ENCODE measurements at regions not wholly inside any gene's neighbourhood (a gene's known extent, or its start where the extent isn't known, plus 50 kb on each side); places are given as distances from the start of the nearest gene placed in this dataset.
"Not testable (repeated sequence)": the region's sequence is repeated elsewhere in the genome, so short reads cannot be mapped to it uniquely, and the experiment has no call there.

DNA sequence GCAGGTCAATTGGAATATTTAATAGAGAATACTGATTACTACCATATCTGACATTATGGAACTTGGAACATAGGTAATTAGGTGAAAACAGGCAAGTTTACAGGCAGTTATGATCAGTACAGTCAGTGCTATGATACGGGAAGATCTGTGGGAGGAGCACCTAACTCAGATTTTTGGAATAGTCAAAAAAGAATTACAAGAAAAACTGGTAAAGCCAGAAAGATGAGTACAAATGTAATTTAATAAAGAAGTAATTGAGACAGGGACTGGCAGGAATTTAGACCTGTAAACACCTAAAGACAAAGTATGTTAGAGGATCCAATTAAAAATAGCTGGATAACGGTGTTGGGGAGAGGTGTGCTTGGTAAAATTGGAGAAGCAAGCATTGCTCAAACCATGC is 206.5 kb upstream of the ANO5 start:
- ChIA-PET CTCF (no interaction called here), POLR2A (no interaction called here)
- TF ChIP-seq, protein P1, sequence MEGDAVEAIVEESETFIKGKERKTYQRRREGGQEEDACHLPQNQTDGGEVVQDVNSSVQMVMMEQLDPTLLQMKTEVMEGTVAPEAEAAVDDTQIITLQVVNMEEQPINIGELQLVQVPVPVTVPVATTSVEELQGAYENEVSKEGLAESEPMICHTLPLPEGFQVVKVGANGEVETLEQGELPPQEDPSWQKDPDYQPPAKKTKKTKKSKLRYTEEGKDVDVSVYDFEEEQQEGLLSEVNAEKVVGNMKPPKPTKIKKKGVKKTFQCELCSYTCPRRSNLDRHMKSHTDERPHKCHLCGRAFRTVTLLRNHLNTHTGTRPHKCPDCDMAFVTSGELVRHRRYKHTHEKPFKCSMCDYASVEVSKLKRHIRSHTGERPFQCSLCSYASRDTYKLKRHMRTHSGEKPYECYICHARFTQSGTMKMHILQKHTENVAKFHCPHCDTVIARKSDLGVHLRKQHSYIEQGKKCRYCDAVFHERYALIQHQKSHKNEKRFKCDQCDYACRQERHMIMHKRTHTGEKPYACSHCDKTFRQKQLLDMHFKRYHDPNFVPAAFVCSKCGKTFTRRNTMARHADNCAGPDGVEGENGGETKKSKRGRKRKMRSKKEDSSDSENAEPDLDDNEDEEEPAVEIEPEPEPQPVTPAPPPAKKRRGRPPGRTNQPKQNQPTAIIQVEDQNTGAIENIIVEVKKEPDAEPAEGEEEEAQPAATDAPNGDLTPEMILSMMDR (IDR thresholded peaks at IDR 0.05; ENCODE audit: low read depth, low read length) = no peak
- Histone ChIP-seq H3K4me3 (ENCODE audit: low read depth, low read length) (no peak overlapping the region), H3K27me3 (ENCODE audit: control insufficient read depth, insufficient read depth, low read length) (no peaks in the 10 kb centered on the region), H3K27ac (ENCODE audit: low read depth, low read length) (no peak overlapping the region), H3K9me3 (ENCODE audit: control insufficient read depth, insufficient read depth, low read length) (peaks cover 8% of the 10 kb centered on the region; the same call in 1 of the 2 replicates)
- no peak for DNase-seq (ENCODE audit: low read depth, low spot score)

DNA sequence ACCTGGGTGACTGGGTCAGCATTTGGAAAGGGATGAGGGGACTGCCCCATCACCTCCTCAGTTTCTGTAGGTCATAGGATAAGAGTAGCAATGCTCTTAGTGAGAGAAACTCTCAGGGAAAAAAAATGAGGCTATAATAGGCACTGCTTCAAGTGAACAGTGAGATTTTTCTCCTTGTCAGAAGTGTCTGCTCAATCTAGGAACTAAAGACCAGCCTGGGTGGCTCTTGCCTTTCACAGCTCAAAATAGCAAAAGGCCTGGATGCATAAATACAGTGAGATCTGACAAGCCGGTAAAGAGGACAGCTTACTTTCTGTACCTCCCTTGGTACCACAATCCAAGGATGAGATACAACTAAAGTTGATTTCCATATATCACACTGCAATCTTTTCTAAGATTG is 205.6 kb upstream of the ANO5 start:
- POLR2A ChIA-PET = no interaction called here
- Histone ChIP-seq H3K4me3 (ENCODE audit: low read depth, low read length) (no peak overlapping the region), H3K27ac (ENCODE audit: low read depth, low read length) (no peak overlapping the region), H3K27me3 (ENCODE audit: control insufficient read depth, insufficient read depth, low read length) (no peaks in the 10 kb centered on the region), H3K9me3 (ENCODE audit: control insufficient read depth, insufficient read depth, low read length) (peaks cover 8% of the 10 kb centered on the region; the same call in 1 of the 2 replicates)
- CTCF ChIA-PET = no interaction called here
- no peak for DNase-seq (ENCODE audit: low read depth, low spot score)
- TF ChIP-seq, protein P1 (IDR thresholded peaks at IDR 0.05; ENCODE audit: low read depth, low read length) = no peak

DNA sequence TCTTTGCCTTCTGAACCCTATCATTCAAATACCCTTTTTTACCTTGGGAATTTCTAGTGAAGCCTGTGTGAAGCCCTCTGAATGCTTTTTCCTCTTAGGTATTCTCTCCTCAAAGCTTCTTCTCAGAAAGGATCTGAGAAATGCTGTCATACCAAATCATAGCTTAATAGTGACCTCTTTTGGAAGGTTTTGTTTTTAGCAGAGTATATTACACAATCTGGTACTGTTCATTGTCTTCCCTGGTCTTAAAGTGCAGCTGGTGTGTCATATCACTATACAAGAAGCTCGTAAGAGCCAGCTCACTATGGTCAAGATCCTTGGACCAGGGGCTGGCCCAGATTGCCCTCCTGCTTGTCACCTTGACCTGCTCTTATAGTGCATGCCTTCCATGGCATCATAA is 204.4 kb upstream of the ANO5 start:
- Histone ChIP-seq H3K4me3 (ENCODE audit: low read depth, low read length) (no peak overlapping the region), H3K27ac (ENCODE audit: low read depth, low read length) (no peak overlapping the region), H3K9me3 (ENCODE audit: control insufficient read depth, insufficient read depth, low read length) (peaks cover 8% of the 10 kb centered on the region; the same call in 1 of the 2 replicates), H3K27me3 (ENCODE audit: control insufficient read depth, insufficient read depth, low read length) (no peaks in the 10 kb centered on the region)
- no peak for DNase-seq (ENCODE audit: low read depth, low spot score)
- TF ChIP-seq, protein P1 (IDR thresholded peaks at IDR 0.05; ENCODE audit: low read depth, low read length) = no peak
- ChIA-PET POLR2A (no interaction called here), CTCF (no interaction called here)

DNA sequence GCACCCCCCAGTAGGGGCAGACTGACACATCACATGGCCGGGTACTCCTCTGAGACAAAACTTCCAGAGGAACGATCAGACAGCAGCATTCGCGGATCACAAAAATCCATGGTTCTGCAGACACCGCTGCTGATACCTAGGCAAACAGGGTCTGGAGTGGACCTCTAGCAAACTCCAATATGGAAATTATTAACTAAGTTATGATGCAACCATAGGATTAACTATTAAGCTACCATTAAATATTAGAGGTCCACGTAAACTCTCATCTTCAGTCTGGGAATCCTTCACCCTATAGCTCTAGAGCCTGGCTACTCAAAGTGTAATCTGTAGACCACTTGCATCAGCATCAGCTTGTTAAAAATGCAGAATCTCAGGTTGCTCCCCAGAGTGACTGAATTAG is 191.1 kb upstream of the ANO5 start:
- DNase-seq (ENCODE audit: low read depth, low spot score); H3K9me3 ChIP-seq (ENCODE audit: control insufficient read depth, insufficient read depth, low read length); H3K27ac ChIP-seq (ENCODE audit: low read depth, low read length); CTCF ChIA-PET; POLR2A ChIA-PET; H3K27me3 ChIP-seq (ENCODE audit: control insufficient read depth, insufficient read depth, low read length); H3K4me3 ChIP-seq (ENCODE audit: low read depth, low read length): not testable (repeated sequence)

DNA sequence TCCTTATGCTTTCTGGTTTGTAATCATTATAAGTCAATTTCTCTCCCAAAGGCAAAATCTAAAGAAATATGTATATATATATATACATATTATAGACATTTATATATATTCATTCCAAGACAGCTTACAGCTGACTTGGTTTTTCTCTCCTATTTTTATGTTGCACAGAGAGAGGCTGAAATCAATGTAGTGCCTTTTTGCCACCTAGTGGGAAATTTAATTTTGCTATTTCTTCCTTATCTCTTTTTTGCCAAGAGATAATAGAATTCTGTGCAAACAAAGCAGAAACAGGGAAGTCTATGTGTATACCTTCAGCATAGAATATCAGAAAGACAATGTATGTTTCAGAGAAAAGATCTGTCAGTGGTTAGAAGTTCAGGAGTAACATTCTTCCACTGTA is 186.0 kb upstream of the ANO5 start:
- Histone ChIP-seq H3K9me3 (ENCODE audit: control insufficient read depth, insufficient read depth, low read length) (peaks cover 3% of the 10 kb centered on the region; the same call in 1 of the 2 replicates), H3K27me3 (ENCODE audit: control insufficient read depth, insufficient read depth, low read length) (no peaks in the 10 kb centered on the region), H3K4me3 (ENCODE audit: low read depth, low read length) (no peak overlapping the region), H3K27ac (ENCODE audit: low read depth, low read length) (no peak overlapping the region)
- TF ChIP-seq, protein P1 (IDR thresholded peaks at IDR 0.05; ENCODE audit: low read depth, low read length) = no peak
- no peak for DNase-seq (ENCODE audit: low read depth, low spot score)
- ChIA-PET CTCF (no interaction called here), POLR2A (no interaction called here)

DNA sequence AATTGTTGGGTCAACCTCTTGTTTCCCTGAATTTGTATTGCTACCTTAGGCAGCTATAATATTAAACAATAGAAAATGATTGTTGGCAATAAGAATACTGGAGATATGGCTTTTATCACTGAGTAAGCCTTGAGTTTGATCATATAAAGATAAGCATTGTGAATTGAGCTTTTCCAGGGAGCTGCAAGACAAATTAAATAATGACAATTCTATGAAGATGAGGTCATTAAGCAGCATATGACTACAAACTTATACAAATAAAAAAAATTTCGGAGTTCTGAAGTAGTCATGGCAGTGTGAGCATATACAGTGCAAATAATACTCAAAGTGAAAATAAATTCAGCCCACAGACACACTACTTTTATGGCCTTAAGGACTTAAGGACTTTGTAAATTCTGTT is 161.1 kb upstream of the ANO5 start:
- Histone ChIP-seq H3K4me3 (ENCODE audit: low read depth, low read length) (no peak overlapping the region), H3K27me3 (ENCODE audit: control insufficient read depth, insufficient read depth, low read length) (no peaks in the 10 kb centered on the region), H3K9me3 (ENCODE audit: control insufficient read depth, insufficient read depth, low read length) (no peaks in the 10 kb centered on the region), H3K27ac (ENCODE audit: low read depth, low read length) (no peak overlapping the region)
- no peak for DNase-seq (ENCODE audit: low read depth, low spot score)
- CTCF ChIA-PET = no interaction called here
- POLR2A ChIA-PET = no interaction called here
- TF ChIP-seq, protein P1 (IDR thresholded peaks at IDR 0.05; ENCODE audit: low read depth, low read length) = no peak

All from AG04450 (cell line).